Fibroblast of skin of abdomen (primary cell): ENCODE measurements at regions not wholly inside any gene's neighbourhood (a gene's known extent, or its start where the extent isn't known, plus 50 kb on each side); places are given as distances from the start of the nearest gene placed in this dataset.

Source experiments
- DNase-seq: peaks from one replicate; pipeline ENCODE4 v3.0.0-alpha.2; 2013

- no peak for DNase-seq
Measured at GRCh38 chr16:79367822-79368221, 232.7 kb downstream of the MAF start.

GRCh38 chr16:79366635-79367034 lies 233.9 kb downstream of the MAF start:
- DNase-seq: no peak

- DNase-seq: no peak
Measured at GRCh38 chr16:79365702-79366101, 234.8 kb downstream of the MAF start.

GRCh38 chr16:79363484-79363883 lies 237.1 kb downstream of the MAF start:
- DNase-seq: no peak

GRCh38 chr16:79363035-79363434 lies 237.5 kb downstream of the MAF start:
- no peak for DNase-seq

GRCh38 chr16:79362300-79362970 lies 238.1 kb downstream of the MAF start:
- DNase-seq: no peak

GRCh38 chr16:79361132-79361751 lies 239.3 kb downstream of the MAF start:
- no peak for DNase-seq

GRCh38 chr16:79360267-79360666 lies 240.3 kb downstream of the MAF start:
- no peak for DNase-seq

GRCh38 chr16:79359082-79359481 lies 241.5 kb downstream of the MAF start:
- DNase-seq: no peak

GRCh38 chr16:79358188-79358587 lies 242.3 kb downstream of the MAF start:
- no peak for DNase-seq

- DNase-seq: no peak
Measured at GRCh38 chr16:79355600-79356358, 244.8 kb downstream of the MAF start.

GRCh38 chr16:79351927-79352326 lies 248.6 kb downstream of the MAF start:
- DNase-seq: no peak

GRCh38 chr16:79349803-79350202 lies 250.7 kb downstream of the MAF start:
- DNase-seq: no peak

GRCh38 chr16:79348521-79349306 lies 251.8 kb downstream of the MAF start:
- DNase-seq: no peak

GRCh38 chr16:79347277-79347676 lies 253.3 kb downstream of the MAF start:
- no peak for DNase-seq

- DNase-seq: no peak
Measured at GRCh38 chr16:79339863-79340262, 260.7 kb downstream of the MAF start.

GRCh38 chr16:79337906-79338305 lies 262.6 kb downstream of the MAF start:
- DNase-seq: no peak

GRCh38 chr16:79336437-79337229 lies 263.9 kb downstream of the MAF start:
- DNase-seq: no peak

GRCh38 chr16:79334127-79334526 lies 266.4 kb downstream of the MAF start:
- DNase-seq: no peak

- DNase-seq: no peak
Measured at GRCh38 chr16:79331066-79331465, 269.5 kb downstream of the MAF start.

- DNase-seq: no peak
Measured at GRCh38 chr16:79329967-79330366, 270.6 kb downstream of the MAF start.

GRCh38 chr16:79329166-79329521 lies 271.4 kb downstream of the MAF start:
- DNase-seq: no peak
